ENCODE measurements at regions not wholly inside any gene's neighbourhood (a gene's known extent, or its start where the extent isn't known, plus 50 kb on each side); places are given as distances from the start of the nearest gene placed in this dataset.

DNA sequence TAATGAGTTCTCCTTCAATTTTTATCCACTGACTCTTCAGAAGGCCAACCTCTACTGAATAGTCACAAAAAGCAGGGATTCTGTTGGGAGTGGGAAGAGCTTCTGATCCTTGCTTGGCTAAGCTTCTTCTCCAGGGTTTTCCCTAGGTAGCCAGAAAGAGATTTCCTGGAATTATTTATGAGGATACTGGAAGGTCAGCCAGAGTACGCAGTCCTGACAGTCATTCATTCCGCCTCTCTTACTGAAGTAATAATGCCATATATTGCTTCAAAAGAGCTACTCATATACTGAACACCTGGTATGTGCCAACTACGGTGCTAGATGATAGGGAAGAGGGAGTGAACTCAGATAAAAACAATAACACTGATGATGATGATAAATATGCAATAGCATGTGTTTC lies 116.1 kb downstream of the CCDC34 start:
- TF ChIP-seq FOXA1 (IDR thresholded peaks at IDR 0.05) (no peak), ZNF384 (IDR thresholded peaks at IDR 0.05) (no peak), ELF4 (IDR thresholded peaks at IDR 0.05) (no peak), LEF1 (IDR thresholded peaks at IDR 0.05; ENCODE audit: borderline replicate concordance) (no peak), L3MBTL2 (conservative IDR thresholded peaks at IDR 0.05) (no peak), HDGF (IDR thresholded peaks at IDR 0.05; ENCODE audit: borderline replicate concordance) (no peak), SUZ12 (IDR thresholded peaks at IDR 0.05) (no peak), CTBP1 (IDR thresholded peaks at IDR 0.05; ENCODE audit: borderline replicate concordance) (no peak), SP1 (IDR thresholded peaks at IDR 0.05) (no peak), FOXM1 (IDR thresholded peaks at IDR 0.05; ENCODE audit: borderline replicate concordance) (no peak), FOXK2 (IDR thresholded peaks at IDR 0.05) (no peak), NFRKB (IDR thresholded peaks at IDR 0.05) (no peak), BHLHE40 (IDR thresholded peaks at IDR 0.05; ENCODE audit: borderline replicate concordance) (no peak), ARNT (IDR thresholded peaks at IDR 0.05) (no peak), TARDBP (IDR thresholded peaks at IDR 0.05) (no peak)
- TF ChIP-seq, protein P1, sequence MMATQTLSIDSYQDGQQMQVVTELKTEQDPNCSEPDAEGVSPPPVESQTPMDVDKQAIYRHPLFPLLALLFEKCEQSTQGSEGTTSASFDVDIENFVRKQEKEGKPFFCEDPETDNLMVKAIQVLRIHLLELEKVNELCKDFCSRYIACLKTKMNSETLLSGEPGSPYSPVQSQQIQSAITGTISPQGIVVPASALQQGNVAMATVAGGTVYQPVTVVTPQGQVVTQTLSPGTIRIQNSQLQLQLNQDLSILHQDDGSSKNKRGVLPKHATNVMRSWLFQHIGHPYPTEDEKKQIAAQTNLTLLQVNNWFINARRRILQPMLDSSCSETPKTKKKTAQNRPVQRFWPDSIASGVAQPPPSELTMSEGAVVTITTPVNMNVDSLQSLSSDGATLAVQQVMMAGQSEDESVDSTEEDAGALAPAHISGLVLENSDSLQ (IDR thresholded peaks at IDR 0.05) = no peak
- POLR2A ChIA-PET = no interaction called here
- CTCF ChIA-PET = no interaction called here
- no peak for DNase-seq (ENCODE audit: extremely low spot score)

DNA sequence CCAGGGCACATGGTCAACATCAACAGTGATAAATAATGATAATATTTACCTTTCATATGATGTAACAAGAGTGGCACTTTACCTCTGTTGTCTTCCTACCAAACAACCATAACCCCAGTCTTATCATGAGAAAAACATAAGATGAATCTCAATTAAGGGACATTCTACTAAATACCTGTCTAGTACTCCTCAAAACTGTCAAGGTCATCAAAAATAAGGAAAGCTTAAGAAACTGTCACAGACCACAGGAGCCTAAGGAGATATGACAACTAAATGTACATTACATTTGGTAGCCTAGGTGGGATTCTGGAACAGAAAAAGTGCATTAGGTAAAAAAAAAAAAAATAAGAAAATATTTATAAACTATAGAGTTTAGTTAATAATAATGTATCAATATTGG lies 118.1 kb downstream of the CCDC34 start:
- POLR2A ChIA-PET = no interaction called here
- CTCF ChIA-PET = no interaction called here
- no peak for DNase-seq (ENCODE audit: extremely low spot score)
- TF ChIP-seq SP1 (IDR thresholded peaks at IDR 0.05) = no peak
- no peak for TF ChIP-seq FOXM1 (IDR thresholded peaks at IDR 0.05; ENCODE audit: borderline replicate concordance)
- TF ChIP-seq, protein P1 (IDR thresholded peaks at IDR 0.05) = no peak
- no peak for TF ChIP-seq ELF4 (IDR thresholded peaks at IDR 0.05)
- no peak for TF ChIP-seq NFRKB (IDR thresholded peaks at IDR 0.05)
- no peak for TF ChIP-seq CTBP1 (IDR thresholded peaks at IDR 0.05; ENCODE audit: borderline replicate concordance)
- TF ChIP-seq ARNT (IDR thresholded peaks at IDR 0.05) = no peak
- TF ChIP-seq L3MBTL2 (conservative IDR thresholded peaks at IDR 0.05) = no peak
- no peak for TF ChIP-seq LEF1 (IDR thresholded peaks at IDR 0.05; ENCODE audit: borderline replicate concordance)
- TF ChIP-seq FOXK2 (IDR thresholded peaks at IDR 0.05) = no peak
- no peak for TF ChIP-seq TARDBP (IDR thresholded peaks at IDR 0.05)
- TF ChIP-seq BHLHE40 (IDR thresholded peaks at IDR 0.05; ENCODE audit: borderline replicate concordance) = no peak
- no peak for TF ChIP-seq HDGF (IDR thresholded peaks at IDR 0.05; ENCODE audit: borderline replicate concordance)
- TF ChIP-seq FOXA1 (IDR thresholded peaks at IDR 0.05) = no peak
- TF ChIP-seq ZNF384 (IDR thresholded peaks at IDR 0.05) = no peak
- no peak for TF ChIP-seq SUZ12 (IDR thresholded peaks at IDR 0.05)

DNA sequence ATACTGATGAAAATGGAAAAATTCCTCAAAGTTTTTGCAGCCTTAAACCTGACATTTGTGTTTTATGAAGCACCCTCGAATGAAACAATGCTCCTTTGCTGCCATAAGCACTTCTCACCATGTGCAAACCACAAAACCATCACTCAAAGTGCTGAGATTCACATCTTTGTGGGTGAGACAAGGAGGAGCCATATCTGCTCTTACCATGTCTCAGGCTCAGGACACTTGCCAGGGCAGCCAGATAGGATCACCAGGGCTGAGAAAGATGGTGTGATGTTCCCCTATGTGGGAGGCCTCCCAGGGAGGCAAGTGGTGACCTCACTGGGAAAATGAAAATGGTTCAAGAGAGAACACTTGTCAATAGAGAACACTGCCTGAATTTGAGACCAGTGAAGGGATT lies 120.4 kb downstream of the CCDC34 start:
- CTCF ChIA-PET = no interaction called here
- TF ChIP-seq FOXK2 (IDR thresholded peaks at IDR 0.05) = no peak
- no peak for TF ChIP-seq L3MBTL2 (conservative IDR thresholded peaks at IDR 0.05)
- no peak for TF ChIP-seq CTBP1 (IDR thresholded peaks at IDR 0.05; ENCODE audit: borderline replicate concordance)
- TF ChIP-seq ARNT (IDR thresholded peaks at IDR 0.05) = no peak
- no peak for TF ChIP-seq ELF4 (IDR thresholded peaks at IDR 0.05)
- TF ChIP-seq NFRKB (IDR thresholded peaks at IDR 0.05) = no peak
- no peak for TF ChIP-seq ZNF384 (IDR thresholded peaks at IDR 0.05)
- no peak for TF ChIP-seq SP1 (IDR thresholded peaks at IDR 0.05)
- TF ChIP-seq BHLHE40 (IDR thresholded peaks at IDR 0.05; ENCODE audit: borderline replicate concordance) = no peak
- no peak for TF ChIP-seq FOXM1 (IDR thresholded peaks at IDR 0.05; ENCODE audit: borderline replicate concordance)
- no peak for TF ChIP-seq HDGF (IDR thresholded peaks at IDR 0.05; ENCODE audit: borderline replicate concordance)
- TF ChIP-seq TARDBP (IDR thresholded peaks at IDR 0.05) = no peak
- no peak for TF ChIP-seq FOXA1 (IDR thresholded peaks at IDR 0.05)
- no peak for TF ChIP-seq LEF1 (IDR thresholded peaks at IDR 0.05; ENCODE audit: borderline replicate concordance)
- no peak for TF ChIP-seq SUZ12 (IDR thresholded peaks at IDR 0.05)
- TF ChIP-seq, protein P1 (IDR thresholded peaks at IDR 0.05) = no peak
- POLR2A ChIA-PET = interaction anchor here (1.6 kb wide), 1 partner anchor 9 kb away, joined by 9 read pairs; no protein-coding TSS in a partner anchor
- no peak for DNase-seq (ENCODE audit: extremely low spot score)

DNA sequence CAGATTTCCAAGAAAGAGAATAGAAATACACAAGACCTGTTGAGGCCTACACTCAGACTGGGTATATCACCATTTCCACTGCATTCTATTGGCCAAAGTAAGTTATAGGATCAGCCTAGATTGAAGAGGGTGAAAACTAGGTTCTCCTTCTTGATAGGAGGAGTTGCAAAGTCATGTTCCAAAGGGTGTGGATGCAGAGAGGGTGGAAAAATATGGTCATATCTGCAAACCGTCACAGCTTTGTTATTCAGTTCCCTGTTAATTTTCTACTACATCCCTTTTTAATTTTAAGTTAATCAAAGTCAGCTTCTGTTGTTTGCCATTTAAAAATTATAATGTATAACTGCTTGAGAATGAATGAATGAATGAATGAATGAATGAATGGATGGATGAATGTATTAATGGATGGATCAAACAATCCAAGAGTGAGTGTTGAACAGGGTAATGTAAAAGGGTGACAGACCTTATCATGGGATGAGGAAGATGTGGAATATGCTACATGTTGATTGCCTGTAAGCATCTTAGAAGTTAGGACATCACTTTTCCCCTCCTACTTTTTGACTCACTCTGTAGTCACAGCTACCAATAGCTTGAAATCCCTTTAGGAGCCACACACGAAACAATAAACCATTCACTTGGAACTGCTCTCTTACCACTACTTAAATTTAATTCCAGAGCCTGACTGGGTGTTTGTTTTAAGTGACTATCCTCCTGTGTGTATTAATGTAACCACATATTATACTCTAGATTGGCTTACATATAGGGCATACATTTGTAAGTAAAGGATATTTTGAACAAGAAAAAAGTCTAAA lies 121.5 kb downstream of the CCDC34 start:
- DNase-seq (ENCODE audit: extremely low spot score) = no peak
- CTCF ChIA-PET = no interaction called here

More for the DNA sequence above, 121.5 kb downstream of the CCDC34 start:
- TF ChIP-seq, protein P1 (IDR thresholded peaks at IDR 0.05) = no peak
- no peak for TF ChIP-seq SP1 (IDR thresholded peaks at IDR 0.05)
- TF ChIP-seq BHLHE40 (IDR thresholded peaks at IDR 0.05; ENCODE audit: borderline replicate concordance) = no peak
- TF ChIP-seq FOXM1 (IDR thresholded peaks at IDR 0.05; ENCODE audit: borderline replicate concordance) = no peak
- TF ChIP-seq L3MBTL2 (conservative IDR thresholded peaks at IDR 0.05) = no peak
- no peak for TF ChIP-seq TARDBP (IDR thresholded peaks at IDR 0.05)
- no peak for TF ChIP-seq ZNF384 (IDR thresholded peaks at IDR 0.05)
- TF ChIP-seq FOXK2 (IDR thresholded peaks at IDR 0.05) = no peak
- no peak for TF ChIP-seq ARNT (IDR thresholded peaks at IDR 0.05)
- no peak for TF ChIP-seq HDGF (IDR thresholded peaks at IDR 0.05; ENCODE audit: borderline replicate concordance)
- TF ChIP-seq NFRKB (IDR thresholded peaks at IDR 0.05) = no peak
- no peak for TF ChIP-seq FOXA1 (IDR thresholded peaks at IDR 0.05)
- POLR2A ChIA-PET = no interaction called here
